Gastroesophageal sphincter (tissue), 3 donors: ENCODE measurements at regions not wholly inside any gene's neighbourhood (a gene's known extent, or its start where the extent isn't known, plus 50 kb on each side); places are given as distances from the start of the nearest gene placed in this dataset.

Experiments
- CTCF ChIP-seq, 4 experiments: fragments of 200-600 bp in 2 of 4; fragments of 450-650 bp in 2 of 4; sonication (generic) in 1 of 4; IDR thresholded peaks; one replicate each; pipeline ENCODE4 v1.5.1; 2017 to 2019; ENCODE audit warnings: antibody characterized with exemption in 4 of 4, mild to moderate bottlenecking in 2 of 4, moderate library complexity in 2 of 4
- EP300 ChIP-seq: sonication (generic); formaldehyde crosslinking; IDR thresholded peaks from one replicate; pipeline ENCODE4 v1.6.1; 2017; ENCODE audit warnings: antibody characterized with exemption, mild to moderate bottlenecking

- no peak for TF ChIP-seq EP300
- no peak for TF ChIP-seq CTCF (IDR thresholded peaks at IDR 0.05)
Measured at GRCh38 chr5:110169461-110169860, 479.7 kb downstream of the MAN2A1 start.
